Glutamatergic neuron (in vitro differentiated cells): ENCODE measurements at regions not wholly inside any gene's neighbourhood (a gene's known extent, or its start where the extent isn't known, plus 50 kb on each side); places are given as distances from the start of the nearest gene placed in this dataset.

Source experiments
- DNase-seq: peaks from one replicate; pipeline ENCODE4 v3.0.0; 2022
- H3K27ac Mint-ChIP-seq: one replicate; pipeline ENCODE4 v1.8.0; 2020; ENCODE audit warnings: mild to moderate bottlenecking, mixed read lengths, inconsistent platforms; ENCODE audit not compliant: unreplicated experiment
- H3K27me3 Mint-ChIP-seq: one replicate; pipeline ENCODE4 v1.8.0; 2020; ENCODE audit warnings: mild to moderate bottlenecking, moderate library complexity, mixed read lengths, inconsistent platforms; ENCODE audit not compliant: unreplicated experiment
- H3K36me3 Mint-ChIP-seq: one replicate; pipeline ENCODE4 v1.8.0; 2020; ENCODE audit warnings: mild to moderate bottlenecking, mixed read lengths, inconsistent platforms; ENCODE audit not compliant: unreplicated experiment
- H3K4me1 Mint-ChIP-seq: one replicate; pipeline ENCODE4 v1.8.0; 2020; ENCODE audit warnings: mild to moderate bottlenecking, low read depth, mixed read lengths, inconsistent platforms; ENCODE audit not compliant: unreplicated experiment
- H3K4me3 Mint-ChIP-seq: one replicate; pipeline ENCODE4 v1.8.0; 2020; ENCODE audit warnings: mild to moderate bottlenecking, mixed read lengths, inconsistent platforms; ENCODE audit not compliant: unreplicated experiment
- H3K9me3 Mint-ChIP-seq: one replicate; pipeline ENCODE4 v1.8.0; 2020; ENCODE audit warnings: mild to moderate bottlenecking, moderate library complexity, mixed read lengths, inconsistent platforms; ENCODE audit not compliant: unreplicated experiment
- TF ChIP-seq, protein P1 (sequence below): fragments of 200-600 bp; sonication (generic); IDR thresholded peaks from one replicate; pipeline ENCODE4 v1.5.0; 2021; ENCODE audit not compliant: partially characterized antibody, unreplicated experiment

DNA sequence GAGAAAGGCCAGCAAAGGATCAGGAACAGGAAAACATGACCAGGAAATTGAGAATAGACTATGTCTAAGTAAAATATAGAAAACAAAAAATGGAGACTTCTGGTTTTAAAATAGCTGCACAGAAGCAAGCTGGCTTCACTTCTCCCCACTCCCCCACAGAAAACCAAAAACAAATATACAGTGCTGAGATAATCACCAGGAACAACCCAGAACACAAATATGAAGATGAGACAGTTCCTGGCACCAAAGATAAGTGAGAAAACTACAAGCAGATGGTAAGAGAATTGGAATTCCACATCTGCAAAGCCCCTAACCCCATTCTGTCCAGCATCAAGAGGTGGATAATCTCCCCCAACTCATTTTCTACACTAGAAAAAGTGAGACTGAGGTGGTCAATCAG, 397.7 kb downstream of the SUCLA2 start:
- Mint-ChIP-seq H3K4me1 (no peaks in the 10 kb centered on the region), H3K27ac (no peak overlapping the region), H3K9me3 (peaks cover 2% of the 10 kb centered on the region), H3K4me3 (no peak overlapping the region), H3K36me3 (no peaks in the 10 kb centered on the region), H3K27me3 (no peaks in the 10 kb centered on the region)
- TF ChIP-seq, protein P1, sequence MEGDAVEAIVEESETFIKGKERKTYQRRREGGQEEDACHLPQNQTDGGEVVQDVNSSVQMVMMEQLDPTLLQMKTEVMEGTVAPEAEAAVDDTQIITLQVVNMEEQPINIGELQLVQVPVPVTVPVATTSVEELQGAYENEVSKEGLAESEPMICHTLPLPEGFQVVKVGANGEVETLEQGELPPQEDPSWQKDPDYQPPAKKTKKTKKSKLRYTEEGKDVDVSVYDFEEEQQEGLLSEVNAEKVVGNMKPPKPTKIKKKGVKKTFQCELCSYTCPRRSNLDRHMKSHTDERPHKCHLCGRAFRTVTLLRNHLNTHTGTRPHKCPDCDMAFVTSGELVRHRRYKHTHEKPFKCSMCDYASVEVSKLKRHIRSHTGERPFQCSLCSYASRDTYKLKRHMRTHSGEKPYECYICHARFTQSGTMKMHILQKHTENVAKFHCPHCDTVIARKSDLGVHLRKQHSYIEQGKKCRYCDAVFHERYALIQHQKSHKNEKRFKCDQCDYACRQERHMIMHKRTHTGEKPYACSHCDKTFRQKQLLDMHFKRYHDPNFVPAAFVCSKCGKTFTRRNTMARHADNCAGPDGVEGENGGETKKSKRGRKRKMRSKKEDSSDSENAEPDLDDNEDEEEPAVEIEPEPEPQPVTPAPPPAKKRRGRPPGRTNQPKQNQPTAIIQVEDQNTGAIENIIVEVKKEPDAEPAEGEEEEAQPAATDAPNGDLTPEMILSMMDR = no peak
- no peak for DNase-seq

DNA sequence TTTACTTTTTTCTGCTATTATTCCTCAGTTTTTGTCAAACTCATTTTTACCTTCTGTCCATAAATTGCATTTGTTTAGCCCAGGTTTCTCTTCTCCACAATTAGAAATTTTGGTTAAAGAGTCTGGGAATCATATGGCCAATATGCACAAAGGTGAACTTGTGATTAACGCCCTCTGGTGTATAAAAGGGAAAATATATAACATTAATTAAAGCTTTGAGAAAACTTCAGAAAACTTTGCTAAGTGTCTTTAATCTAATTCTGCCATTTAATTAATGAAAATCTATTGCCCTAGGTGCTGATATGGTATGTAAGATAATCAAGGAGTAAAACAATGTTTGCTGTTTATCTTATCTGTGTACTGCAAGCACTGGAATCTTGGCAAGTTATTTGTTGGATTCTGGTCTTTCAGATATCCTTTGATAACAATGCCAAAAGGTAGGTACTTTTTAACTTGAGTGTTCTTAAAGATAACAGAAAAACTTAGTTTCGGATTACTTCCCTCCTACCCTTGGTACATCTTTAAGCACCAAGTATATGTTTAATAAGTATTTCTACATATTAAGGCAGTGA, 402.6 kb downstream of the SUCLA2 start:
- TF ChIP-seq, protein P1 = peak; percentile 10
- Mint-ChIP-seq H3K36me3 (peaks cover 4% of the 10 kb centered on the region), H3K9me3 (no peaks in the 10 kb centered on the region), H3K27ac (no peak overlapping the region), H3K4me1 (no peaks in the 10 kb centered on the region), H3K4me3 (no peak overlapping the region), H3K27me3 (no peaks in the 10 kb centered on the region)
- no peak for DNase-seq

DNA sequence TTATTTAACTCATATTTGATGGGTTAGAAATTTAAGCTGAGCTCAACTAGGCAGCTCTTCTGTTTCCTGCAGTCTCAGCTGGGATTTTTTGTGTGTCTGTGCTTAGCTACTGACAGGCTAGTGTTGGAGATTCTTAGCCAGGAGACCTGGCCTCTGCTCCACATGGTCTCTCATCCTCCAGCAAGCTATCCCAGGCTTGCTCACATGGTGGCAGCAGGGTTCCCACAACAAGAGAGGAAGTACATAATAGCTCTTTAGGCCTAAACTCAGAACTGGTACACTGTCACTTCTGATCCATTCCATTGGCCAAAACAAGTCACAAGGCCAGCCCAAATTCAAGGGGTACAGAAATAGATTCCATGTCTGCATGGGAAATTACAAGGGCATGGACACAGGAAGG, 406.2 kb downstream of the SUCLA2 start:
- DNase-seq = no peak
- H3K9me3 Mint-ChIP-seq = no peaks in the 10 kb centered on the region
- no peaks in the 10 kb centered on the region for H3K4me1 Mint-ChIP-seq
- no peak overlapping the region for H3K4me3 Mint-ChIP-seq
- TF ChIP-seq, protein P1 = no peak
- H3K36me3 Mint-ChIP-seq = peaks cover 9% of the 10 kb centered on the region
- H3K27ac Mint-ChIP-seq = no peak overlapping the region
- H3K27me3 Mint-ChIP-seq = no peaks in the 10 kb centered on the region

DNA sequence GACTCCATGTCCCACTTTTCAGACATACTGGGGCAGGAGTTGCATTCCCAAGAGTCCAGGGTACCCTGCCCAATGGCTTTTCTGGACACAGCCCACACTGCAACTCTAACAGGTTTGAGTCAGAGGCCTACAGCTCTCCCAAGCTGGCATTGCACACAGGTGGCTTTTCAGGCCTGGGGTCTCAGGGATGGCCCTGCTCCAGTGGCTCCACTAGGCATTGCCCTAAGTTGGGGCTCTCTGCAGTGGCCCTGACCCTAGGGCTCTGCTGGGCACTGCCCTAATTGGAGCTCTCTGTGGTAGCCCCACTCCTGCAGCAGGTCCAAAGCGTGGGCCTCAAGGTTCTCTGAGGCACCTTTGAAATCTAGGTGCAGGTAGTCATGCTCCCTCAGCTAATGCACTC, 408.8 kb downstream of the SUCLA2 start:
- no peak for DNase-seq
- Mint-ChIP-seq H3K36me3 (peaks cover 9% of the 10 kb centered on the region), H3K27ac (no peak overlapping the region), H3K4me1 (no peaks in the 10 kb centered on the region), H3K9me3 (no peaks in the 10 kb centered on the region), H3K4me3 (no peak overlapping the region), H3K27me3 (no peaks in the 10 kb centered on the region)
- TF ChIP-seq, protein P1 = no peak

DNA sequence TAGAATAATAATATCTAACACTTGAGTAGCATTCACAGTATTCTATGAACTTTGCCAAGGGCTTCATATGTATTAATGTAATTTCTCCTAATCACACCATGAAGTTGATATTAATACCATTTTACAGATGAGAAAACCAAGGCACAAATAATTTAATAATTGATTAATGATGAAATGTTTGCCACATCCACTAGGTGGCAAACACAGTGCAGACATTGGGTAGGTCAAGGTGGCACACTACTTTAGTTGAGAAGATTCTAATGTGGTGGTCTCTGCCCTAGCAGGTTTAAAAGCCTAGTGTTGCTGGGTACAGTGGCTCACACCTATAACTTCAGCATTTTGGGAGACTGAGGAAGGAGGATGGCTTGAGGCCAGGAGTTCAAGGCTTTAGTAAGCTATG, 412.4 kb downstream of the SUCLA2 start:
- DNase-seq = no peak
- no peak overlapping the region for H3K27ac Mint-ChIP-seq
- no peak overlapping the region for H3K4me3 Mint-ChIP-seq
- H3K27me3 Mint-ChIP-seq = no peaks in the 10 kb centered on the region
- peaks cover 5% of the 10 kb centered on the region for H3K36me3 Mint-ChIP-seq
- no peaks in the 10 kb centered on the region for H3K9me3 Mint-ChIP-seq
- no peaks in the 10 kb centered on the region for H3K4me1 Mint-ChIP-seq
- TF ChIP-seq, protein P1 = peak; percentile 37
